Ecto neural progenitor cell (in vitro differentiated cells): ENCODE measurements at regions not wholly inside any gene's neighbourhood (a gene's known extent, or its start where the extent isn't known, plus 50 kb on each side); places are given as distances from the start of the nearest gene placed in this dataset.
"Not testable (repeated sequence)": the region's sequence is repeated elsewhere in the genome, so short reads cannot be mapped to it uniquely, and the experiment has no call there.

Experiments
- DNase-seq: peaks from one replicate; pipeline ENCODE4 v3.0.0-alpha.2; 2018; ENCODE audit warnings: low spot score

DNA sequence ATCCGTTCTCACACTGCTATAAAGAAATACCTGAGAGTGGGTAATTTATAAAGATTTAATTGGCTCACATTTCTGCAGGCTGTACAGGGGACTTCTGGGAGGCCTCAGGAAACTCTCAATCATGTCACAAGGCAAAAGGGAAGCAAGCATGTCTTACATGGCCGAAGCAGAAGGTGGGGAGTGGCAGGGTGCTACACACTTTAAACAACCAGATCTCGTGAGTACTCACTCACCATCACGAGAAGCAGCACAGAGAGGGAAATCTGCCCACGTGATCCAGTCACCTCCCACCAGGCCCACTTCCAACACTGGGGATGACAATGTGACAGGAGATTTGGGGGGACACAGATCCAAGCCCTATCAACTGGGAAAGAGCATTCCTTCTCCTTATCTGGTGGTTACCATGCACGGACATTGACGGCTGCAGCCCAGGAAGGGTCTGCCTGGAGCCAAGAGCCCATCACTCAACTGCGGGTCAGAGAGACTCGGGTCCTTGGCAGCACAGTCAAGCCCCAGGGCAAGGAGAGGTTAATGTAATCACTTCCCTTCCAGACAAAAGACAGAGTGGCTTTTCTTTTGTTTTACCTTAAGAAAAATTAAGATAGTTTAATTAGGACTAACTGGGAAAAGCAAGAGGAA, 112.3 kb upstream of the CST7 start:
- DNase-seq: peak; percentile 36

- peak; percentile 13 for DNase-seq
Measured at GRCh38 chr20:24837781-24838450, 111.2 kb upstream of the CST7 start.

GRCh38 chr20:24838546-24839535, 110.2 kb upstream of the CST7 start:
- DNase-seq: peak; percentile 32

DNA sequence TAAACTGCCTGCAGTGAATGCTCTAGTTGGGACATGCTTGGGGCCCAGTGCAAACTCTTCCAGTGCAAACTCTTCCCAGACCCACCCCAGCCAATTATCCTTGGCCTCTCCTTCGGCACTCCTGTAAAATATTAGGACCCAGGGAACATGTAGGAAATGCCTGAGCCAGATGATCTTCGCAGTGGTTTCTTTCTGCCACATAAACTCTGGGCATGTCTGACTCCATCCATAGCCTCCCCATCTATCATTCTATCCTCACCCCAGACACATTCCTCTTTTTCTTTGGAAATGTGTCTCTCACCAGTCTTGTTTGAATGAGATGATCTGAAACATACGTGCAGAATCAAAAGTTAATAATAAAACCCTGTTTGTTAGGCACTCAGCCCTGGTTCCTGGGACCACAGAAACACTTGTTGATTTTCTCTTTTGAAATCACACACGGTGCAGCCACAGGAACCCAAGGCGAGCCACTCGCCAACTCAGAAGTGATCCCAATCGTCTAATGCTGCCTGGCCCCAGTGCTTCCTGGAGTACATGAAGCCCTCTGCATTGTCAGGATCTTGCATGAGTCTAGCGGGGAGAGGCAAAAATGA, 108.9 kb upstream of the CST7 start:
- peak; percentile 34 for DNase-seq

DNA sequence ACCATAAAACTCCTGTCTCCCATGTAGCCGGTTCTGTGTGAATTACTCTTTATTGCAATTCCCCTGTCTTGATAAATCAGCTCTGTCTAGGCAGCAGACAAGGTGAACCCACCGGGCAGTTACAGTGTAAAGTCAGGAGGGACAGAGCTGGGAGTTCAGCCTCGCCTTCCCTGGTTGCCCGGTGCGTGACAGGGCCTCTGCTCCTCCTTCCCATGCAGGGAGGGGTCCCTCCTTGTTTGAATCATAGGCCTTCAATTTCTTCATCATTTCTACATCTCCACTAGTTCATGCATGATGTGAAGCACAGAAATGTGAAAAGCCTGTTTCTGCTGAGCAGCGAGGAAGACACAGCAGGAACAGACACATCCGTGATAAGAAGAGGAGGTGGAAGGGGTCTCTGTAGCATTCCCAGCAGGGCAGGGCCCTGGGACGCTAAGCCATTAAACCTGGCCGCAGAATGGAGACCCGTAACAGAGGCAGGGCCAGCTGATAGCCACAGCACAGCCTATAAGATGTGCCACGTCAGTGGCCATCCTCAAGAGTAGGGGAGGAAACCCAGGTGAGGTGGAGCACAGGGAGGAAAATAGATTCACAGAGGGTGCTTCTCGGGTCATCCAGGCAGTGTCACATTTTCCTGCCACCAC, 106.7 kb upstream of the CST7 start:
- DNase-seq: peak; percentile 36

DNA sequence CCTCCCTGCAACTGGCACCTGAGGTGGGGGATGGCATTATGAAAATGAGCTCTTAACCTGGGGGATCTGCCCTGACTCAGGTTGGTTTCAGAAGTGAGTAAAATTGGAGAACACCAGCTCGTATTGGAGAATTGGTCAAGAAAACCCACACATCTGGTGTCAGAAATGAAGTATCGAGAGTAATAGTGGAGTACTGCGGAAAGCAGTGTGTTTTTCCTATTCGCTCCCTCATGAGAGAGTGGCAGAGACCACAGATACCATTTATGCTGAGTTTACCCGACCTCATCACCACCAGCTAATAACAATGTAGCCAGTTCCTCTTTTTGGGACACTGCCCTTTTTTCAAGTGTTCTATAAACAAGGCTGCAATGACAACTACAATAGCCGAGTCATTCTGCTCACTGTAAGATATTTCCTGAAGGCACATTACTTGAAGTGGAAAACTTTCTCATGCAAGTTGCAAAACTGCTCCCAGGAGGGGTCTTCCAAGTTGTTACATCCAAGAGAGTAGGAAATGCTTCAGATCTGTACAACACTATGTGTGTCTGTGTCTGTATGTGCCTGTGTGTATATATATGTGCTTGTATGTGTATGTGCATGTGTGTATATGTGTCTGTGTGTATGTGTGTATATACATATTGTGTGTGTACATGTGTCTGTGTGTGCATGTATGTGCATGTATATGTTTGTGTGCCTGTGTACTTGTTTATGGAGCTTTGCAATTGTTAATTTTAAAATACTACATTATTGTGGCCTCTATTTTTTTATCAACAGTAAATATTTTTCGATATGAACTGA, 106.0 kb upstream of the CST7 start:
- DNase-seq: peak; percentile 9

GRCh38 chr20:24850176-24850575, 98.9 kb upstream of the CST7 start:
- DNase-seq: no peak

- DNase-seq: no peak
Measured at GRCh38 chr20:24851346-24852019, 97.6 kb upstream of the CST7 start.

- no peak for DNase-seq
Measured at GRCh38 chr20:24853916-24854315, 95.2 kb upstream of the CST7 start.

GRCh38 chr20:24855848-24856247, 93.2 kb upstream of the CST7 start:
- DNase-seq: no peak

GRCh38 chr20:24858500-24858899, 90.6 kb upstream of the CST7 start:
- DNase-seq: not testable (repeated sequence)

DNA sequence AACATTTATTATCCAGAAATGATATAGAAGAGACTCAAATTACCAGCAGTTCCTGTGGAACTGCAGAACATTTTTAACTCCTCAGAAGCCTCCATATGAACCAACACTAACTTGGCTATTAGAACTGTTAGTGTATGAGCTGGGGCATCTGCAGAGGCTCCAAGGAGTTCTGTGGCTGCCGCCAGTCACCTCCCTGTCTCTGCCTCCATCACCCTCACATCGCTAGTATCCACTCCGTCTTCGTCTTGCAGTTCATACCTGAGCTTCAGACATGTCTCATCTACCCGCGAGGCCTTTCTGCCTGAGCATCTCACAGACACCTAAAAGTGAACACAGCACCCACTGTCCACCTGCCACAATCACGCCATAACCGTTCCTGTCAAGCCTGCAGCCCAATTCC, 89.5 kb upstream of the CST7 start:
- no peak for DNase-seq

DNA sequence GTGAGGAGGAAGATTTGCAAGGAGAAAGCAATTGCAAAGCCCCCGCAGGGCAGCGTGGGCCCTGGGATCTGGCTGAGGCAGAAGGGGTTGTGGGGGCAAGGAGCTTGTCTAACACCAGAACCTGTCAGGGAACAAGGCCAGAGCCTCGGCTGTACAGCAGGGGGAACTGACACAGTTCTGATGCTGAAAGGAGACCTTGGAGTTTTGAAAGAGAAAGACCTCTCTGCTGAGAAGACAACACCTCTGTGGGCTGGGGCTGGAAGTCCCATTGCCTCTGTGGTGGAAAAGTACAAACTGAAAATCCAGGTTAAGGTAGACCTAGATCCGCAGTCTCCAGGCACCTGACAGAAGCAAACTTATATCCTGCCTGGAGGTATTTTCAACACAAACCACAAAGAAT, 86.9 kb upstream of the CST7 start:
- DNase-seq: no peak

GRCh38 chr20:24862606-24863005, 86.5 kb upstream of the CST7 start:
- DNase-seq: no peak

DNA sequence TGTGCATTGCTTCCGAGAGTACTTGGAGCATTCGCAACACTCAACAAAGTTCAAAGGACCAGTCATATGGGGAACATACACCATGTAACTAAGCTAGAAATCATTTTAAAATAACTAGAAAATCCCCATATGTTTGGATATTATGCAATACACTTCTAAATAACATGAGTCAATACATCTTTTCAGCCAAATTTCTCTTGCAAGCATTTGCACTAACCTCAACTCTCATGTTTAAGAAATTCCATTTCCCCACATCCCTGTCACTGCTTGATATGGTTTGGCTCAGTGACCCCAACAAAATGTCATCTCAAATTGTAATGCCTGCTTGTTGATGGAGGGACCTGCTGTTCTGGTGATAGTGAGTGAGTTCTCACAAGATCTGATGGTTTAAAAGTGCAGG, 85.7 kb upstream of the CST7 start:
- no peak for DNase-seq

DNA sequence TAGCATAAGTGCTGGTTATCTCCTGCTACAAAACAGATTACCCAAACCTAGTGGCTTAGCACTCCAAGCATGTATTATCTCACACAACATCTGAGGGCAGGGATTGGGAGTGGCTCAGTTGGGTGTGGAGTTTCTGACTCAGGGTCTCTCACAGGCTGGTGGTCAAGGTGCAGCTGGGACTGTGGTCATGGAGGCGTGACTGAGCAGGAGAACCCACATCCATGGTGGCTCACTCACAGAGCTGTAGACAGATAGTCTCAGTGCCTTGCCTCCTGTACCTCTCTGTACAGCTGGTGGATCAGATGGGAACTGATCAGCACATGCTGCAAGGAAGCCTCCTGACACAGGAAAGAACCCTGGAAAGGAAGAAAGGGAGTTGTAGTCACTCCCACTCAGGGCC, 83.1 kb upstream of the CST7 start:
- DNase-seq: no peak

- DNase-seq: no peak
Measured at GRCh38 chr20:24866742-24867141, 82.3 kb upstream of the CST7 start.

GRCh38 chr20:24867556-24867955, 81.5 kb upstream of the CST7 start:
- no peak for DNase-seq

DNA sequence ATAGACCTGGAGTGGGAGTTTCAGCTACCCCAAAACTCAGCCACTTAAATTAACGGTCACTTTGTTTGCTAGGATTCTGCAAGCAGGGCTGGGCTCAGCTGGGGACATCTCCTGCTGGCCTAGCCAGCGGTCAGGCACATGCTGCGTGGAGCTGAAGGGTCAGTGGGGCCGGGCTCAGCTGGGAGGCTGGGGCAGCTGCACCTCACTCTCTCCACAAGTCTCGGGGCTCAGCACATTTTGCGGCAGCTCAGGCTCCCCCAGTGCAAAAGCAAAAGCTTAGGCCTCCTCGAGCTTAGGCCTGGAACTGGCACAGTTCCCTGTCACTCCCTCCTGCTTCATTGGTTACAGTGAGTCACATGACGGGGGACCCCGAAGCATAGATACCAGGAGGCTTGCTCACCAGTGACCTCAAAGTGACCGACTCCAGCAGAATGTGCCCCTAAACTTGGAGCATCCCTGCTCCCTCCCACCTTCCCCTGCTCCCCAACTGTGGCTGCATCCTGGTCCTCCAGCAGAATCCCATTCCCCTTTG, 80.6 kb upstream of the CST7 start:
- DNase-seq: no peak

DNA sequence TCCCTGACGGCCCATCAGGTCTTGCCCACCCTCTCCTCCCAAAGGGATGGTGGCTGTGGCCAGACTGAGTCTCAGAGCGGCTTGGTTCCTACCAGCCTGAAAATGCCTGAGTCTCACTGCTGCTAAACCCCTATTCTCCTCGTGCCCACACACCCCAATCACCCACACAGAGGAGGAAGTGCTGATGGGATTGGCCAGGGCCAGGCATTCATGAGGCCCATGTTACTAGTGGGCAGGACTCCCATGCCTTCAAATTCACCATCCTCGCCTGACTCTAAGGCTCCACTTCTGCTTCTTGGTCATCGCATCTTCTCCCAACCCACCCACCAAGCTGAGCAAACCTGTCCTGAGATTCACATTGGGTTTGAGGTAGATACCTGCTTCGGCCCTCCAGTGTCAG, 80.1 kb upstream of the CST7 start:
- DNase-seq: no peak
